ENCODE measurements at regions not wholly inside any gene's neighbourhood (a gene's known extent, or its start where the extent isn't known, plus 50 kb on each side); places are given as distances from the start of the nearest gene placed in this dataset.

- Histone ChIP-seq H3K9me3 (replicated peaks; ENCODE audit: control insufficient read depth, insufficient read depth, low read length) (no peaks in the 10 kb centered on the region), H2AFZ (ENCODE audit: low read depth, low read length) (no peak overlapping the region), H3K4me2 (ENCODE audit: insufficient read depth, low read length) (no peak overlapping the region), H3K9me1 (replicated peaks; ENCODE audit: control insufficient read depth, extremely low read depth, insufficient read depth, low read length) (no peaks in the 10 kb centered on the region), H3K4me1 (ENCODE audit: control insufficient read depth, extremely low read depth, insufficient read depth, low read length) (no peaks in the 10 kb centered on the region), H3K79me2 (ENCODE audit: control insufficient read depth, insufficient read depth, low read length) (no peaks in the 10 kb centered on the region), H4K20me1 (replicated peaks; ENCODE audit: control insufficient read depth, extremely low read depth, insufficient read depth, low read length) (no peaks in the 10 kb centered on the region), H3K36me3 (ENCODE audit: control insufficient read depth in 2 of 2, extremely low read depth in 1 of 2, insufficient read depth in 2 of 2, low read length in 2 of 2) (no peaks in the 10 kb centered on the region), H3K4me3 (replicated peaks in 1 of 3; ENCODE audit: insufficient read depth in 1 of 3, low read depth in 1 of 3, low read length in 3 of 3) (no peak overlapping the region), H3K27me3 (ENCODE audit: control insufficient read depth in 2 of 2, insufficient read depth in 2 of 2, low read length in 2 of 2) (no peaks in the 10 kb centered on the region), H3K27ac (ENCODE audit: insufficient read depth, low read depth, low read length) (no peak overlapping the region), H3K9ac (replicated peaks; ENCODE audit: extremely low read depth, insufficient read depth, low read length) (no peak overlapping the region)
- TF ChIP-seq FOS (IDR thresholded peaks at IDR 0.05; ENCODE audit: borderline replicate concordance, insufficient read depth, low read length) (no peak), MYC (IDR thresholded peaks at IDR 0.05; ENCODE audit: low read depth, low read length) (no peak), EZH2 (IDR thresholded peaks at IDR 0.05; ENCODE audit: borderline replicate concordance, low read depth, low read length, severe bottlenecking) (no peak), POLR2AphosphoS5 (IDR thresholded peaks at IDR 0.05; ENCODE audit: insufficient read depth, low read depth, low read length) (no peak), POLR2A (IDR thresholded peaks at IDR 0.05; ENCODE audit: low read depth, low read length) (no peak), CTCF (IDR thresholded peaks at IDR 0.05; ENCODE audit: extremely low read depth in 1 of 2, insufficient read depth in 1 of 2, low read depth in 1 of 2, low read length in 2 of 2) (no peak)
- no TSS peak for BruUV-seq (replicated peaks)
- ChIA-PET CTCF (interaction anchor here (1.1 to 2.6 kb wide), 2 partner anchors 13 to 20 kb away, joined by 3 to 22 read pairs; no protein-coding TSS in a partner anchor), POLR2A (no interaction called here)
- intact Hi-C loops (cut with micrococcal nuclease): no loop called here
- FAIRE-seq (no peak), DNase-seq (ENCODE audit: low read depth, low spot score) (no peak)
- dilution Hi-C loops (cut with MboI; ENCODE audit: extremely low pct_ligation_motif_present, low sequenced_read_pairs): no loop called here
Observed at GRCh38 chr5:102701748-102702147, 53.4 kb upstream of the PAM start.
